ENCODE measurements at regions not wholly inside any gene's neighbourhood (a gene's known extent, or its start where the extent isn't known, plus 50 kb on each side); places are given as distances from the start of the nearest gene placed in this dataset.
"Not testable (repeated sequence)": the region's sequence is repeated elsewhere in the genome, so short reads cannot be mapped to it uniquely, and the experiment has no call there.

GRCh38 chr19:31892060-31892459, 453.4 kb upstream of the ZNF507 start:
- H3K4me3 ChIP-seq: no peak overlapping the region
- TF ChIP-seq, protein P1, sequence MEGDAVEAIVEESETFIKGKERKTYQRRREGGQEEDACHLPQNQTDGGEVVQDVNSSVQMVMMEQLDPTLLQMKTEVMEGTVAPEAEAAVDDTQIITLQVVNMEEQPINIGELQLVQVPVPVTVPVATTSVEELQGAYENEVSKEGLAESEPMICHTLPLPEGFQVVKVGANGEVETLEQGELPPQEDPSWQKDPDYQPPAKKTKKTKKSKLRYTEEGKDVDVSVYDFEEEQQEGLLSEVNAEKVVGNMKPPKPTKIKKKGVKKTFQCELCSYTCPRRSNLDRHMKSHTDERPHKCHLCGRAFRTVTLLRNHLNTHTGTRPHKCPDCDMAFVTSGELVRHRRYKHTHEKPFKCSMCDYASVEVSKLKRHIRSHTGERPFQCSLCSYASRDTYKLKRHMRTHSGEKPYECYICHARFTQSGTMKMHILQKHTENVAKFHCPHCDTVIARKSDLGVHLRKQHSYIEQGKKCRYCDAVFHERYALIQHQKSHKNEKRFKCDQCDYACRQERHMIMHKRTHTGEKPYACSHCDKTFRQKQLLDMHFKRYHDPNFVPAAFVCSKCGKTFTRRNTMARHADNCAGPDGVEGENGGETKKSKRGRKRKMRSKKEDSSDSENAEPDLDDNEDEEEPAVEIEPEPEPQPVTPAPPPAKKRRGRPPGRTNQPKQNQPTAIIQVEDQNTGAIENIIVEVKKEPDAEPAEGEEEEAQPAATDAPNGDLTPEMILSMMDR (IDR thresholded peaks at IDR 0.05; ENCODE audit: control extremely low read depth, extremely low read depth): no peak
- no peak for ATAC-seq (ENCODE audit: insufficient read depth, low FRiP score)
- H3K27ac ChIP-seq (ENCODE audit: low read depth in 1 of 2, low read length in 1 of 2): no peak overlapping the region
- H3K9ac ChIP-seq (ENCODE audit: insufficient read depth in 1 of 2, low read length in 2 of 2): no peak overlapping the region
- no peaks in the 10 kb centered on the region for H3K27me3 ChIP-seq (ENCODE audit: control insufficient read depth in 3 of 3, insufficient read depth in 3 of 3, low read length in 2 of 3)
- H3K4me1 ChIP-seq (ENCODE audit: control insufficient read depth in 5 of 5, insufficient read depth in 5 of 5, low read length in 5 of 5): peaks cover 0 to 8% (median 0%) of the 10 kb centered on the region in 5 donors
- peaks cover 0 to 3% (median 2%) of the 10 kb centered on the region in 4 donors for H3K9me3 ChIP-seq (ENCODE audit: control insufficient read depth in 4 of 4, insufficient read depth in 3 of 4, low read length in 3 of 4)
- no peaks in the 10 kb centered on the region for H3K36me3 ChIP-seq (ENCODE audit: control insufficient read depth in 4 of 4, insufficient read depth in 4 of 4, low read length in 4 of 4)
- WGBS, 2 donors: 82 to 88% methylated on average over 2 of the region's 2 CpGs
- no peak for DNase-seq

GRCh38 chr19:31893491-31893890, 451.9 kb upstream of the ZNF507 start:
- H3K9ac ChIP-seq (ENCODE audit: insufficient read depth in 1 of 2, low read length in 2 of 2); ATAC-seq (ENCODE audit: insufficient read depth, low FRiP score); H3K4me3 ChIP-seq; H3K9me3 ChIP-seq (ENCODE audit: control insufficient read depth in 4 of 4, insufficient read depth in 3 of 4, low read length in 3 of 4); DNase-seq; H3K36me3 ChIP-seq (ENCODE audit: control insufficient read depth in 4 of 4, insufficient read depth in 4 of 4, low read length in 4 of 4); H3K27me3 ChIP-seq (ENCODE audit: control insufficient read depth in 3 of 3, insufficient read depth in 3 of 3, low read length in 2 of 3); H3K4me1 ChIP-seq (ENCODE audit: control insufficient read depth in 5 of 5, insufficient read depth in 5 of 5, low read length in 5 of 5); H3K27ac ChIP-seq (ENCODE audit: low read depth in 1 of 2, low read length in 1 of 2): not testable (repeated sequence)
- 44 to 66% methylated on average over 4 of the region's 4 CpGs for WGBS, 2 donors

- TF ChIP-seq, protein P1 (IDR thresholded peaks at IDR 0.05; ENCODE audit: control extremely low read depth, extremely low read depth): no peak
- Histone ChIP-seq H3K4me1 (ENCODE audit: control insufficient read depth in 5 of 5, insufficient read depth in 5 of 5, low read length in 5 of 5) (peaks cover 0 to 7% (median 0%) of the 10 kb centered on the region in 5 donors), H3K27me3 (ENCODE audit: control insufficient read depth in 3 of 3, insufficient read depth in 3 of 3, low read length in 2 of 3) (no peaks in the 10 kb centered on the region), H3K27ac (ENCODE audit: low read depth in 1 of 2, low read length in 1 of 2) (no peak overlapping the region), H3K4me3 (no peak overlapping the region), H3K9me3 (ENCODE audit: control insufficient read depth in 4 of 4, insufficient read depth in 3 of 4, low read length in 3 of 4) (peaks cover 0 to 3% (median 2%) of the 10 kb centered on the region in 4 donors), H3K9ac (ENCODE audit: insufficient read depth in 1 of 2, low read length in 2 of 2) (no peak overlapping the region), H3K36me3 (ENCODE audit: control insufficient read depth in 4 of 4, insufficient read depth in 4 of 4, low read length in 4 of 4) (no peaks in the 10 kb centered on the region)
- ATAC-seq (ENCODE audit: insufficient read depth, low FRiP score) (no peak), DNase-seq (no peak)
- 79 to 84% methylated on average over 1 of the region's 1 CpG for whole genome bisulfite sequencing, 2 donors
Measured at GRCh38 chr19:31894451-31894850, 451.0 kb upstream of the ZNF507 start.

DNA sequence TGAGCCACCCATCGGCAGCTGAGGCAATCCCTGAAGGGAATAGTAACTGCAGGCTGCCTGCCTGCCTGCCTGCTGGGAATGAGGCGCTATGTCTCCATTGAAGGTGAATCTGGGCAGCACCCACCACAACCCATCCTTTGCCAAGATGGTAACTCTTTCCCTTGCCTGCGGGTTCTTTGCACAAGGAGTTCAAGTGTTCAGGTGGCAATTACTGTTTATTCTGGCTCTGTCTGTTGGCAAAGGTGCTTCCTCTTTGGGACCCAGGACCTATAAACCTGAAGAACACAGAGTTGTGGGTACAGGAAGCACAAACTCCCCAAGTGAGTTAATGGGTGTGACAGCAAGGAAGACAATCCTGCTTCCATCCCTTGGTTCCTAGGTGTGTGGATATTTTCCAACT, 448.1 kb upstream of the ZNF507 start:
- TF ChIP-seq, protein P1 (IDR thresholded peaks at IDR 0.05; ENCODE audit: control extremely low read depth, extremely low read depth): no peak
- no peak for ATAC-seq (ENCODE audit: insufficient read depth, low FRiP score)
- WGBS, 2 donors: 83 to 86% methylated on average over 3 of the region's 3 CpGs

More for the DNA sequence above, 448.1 kb upstream of the ZNF507 start:
- Histone ChIP-seq H3K36me3 (ENCODE audit: control insufficient read depth in 4 of 4, insufficient read depth in 4 of 4, low read length in 4 of 4) (no peaks in the 10 kb centered on the region), H3K27ac (ENCODE audit: low read depth in 1 of 2, low read length in 1 of 2) (no peak overlapping the region), H3K4me3 (no peak overlapping the region), H3K27me3 (ENCODE audit: control insufficient read depth in 3 of 3, insufficient read depth in 3 of 3, low read length in 2 of 3) (no peaks in the 10 kb centered on the region), H3K4me1 (ENCODE audit: control insufficient read depth in 5 of 5, insufficient read depth in 5 of 5, low read length in 5 of 5) (peaks cover 0 to 3% (median 0%) of the 10 kb centered on the region in 5 donors), H3K9me3 (ENCODE audit: control insufficient read depth in 4 of 4, insufficient read depth in 3 of 4, low read length in 3 of 4) (peaks cover 0 to 3% (median 2%) of the 10 kb centered on the region in 4 donors), H3K9ac (ENCODE audit: insufficient read depth in 1 of 2, low read length in 2 of 2) (no peak overlapping the region)
- DNase-seq: no peak

Data from lung (tissue), 11 donors.